ENCODE measurements at regions not wholly inside any gene's neighbourhood (a gene's known extent, or its start where the extent isn't known, plus 50 kb on each side); places are given as distances from the start of the nearest gene placed in this dataset.

GRCh38 chr3:106048946-106049481, 180.2 kb upstream of the CBLB start (continued):
- TF ChIP-seq CTCF (conservative IDR thresholded peaks at IDR 0.05; ENCODE audit: low read depth in 2 of 2), result no peak
- no peak for TF ChIP-seq POLR2AphosphoS5 (IDR thresholded peaks at IDR 0.05; ENCODE audit: low read depth)
- TF ChIP-seq EZH2phosphoT487 (IDR thresholded peaks at IDR 0.05; ENCODE audit: unreplicated experiment), result no peak
- no peak for TF ChIP-seq ZNF331 (CRISPR knock-in tag; IDR thresholded peaks at IDR 0.05; ENCODE audit: low read depth)
- no peak for TF ChIP-seq ZNF462 (CRISPR knock-in tag; IDR thresholded peaks at IDR 0.05)

GRCh38 chr3:106049821-106050220, 181.0 kb upstream of the CBLB start:
- no peaks in the 10 kb centered on the region for H4K20me1 ChIP-seq (replicated peaks; ENCODE audit: insufficient read depth)
- Mint-ChIP-seq H3K4me3 (no peak overlapping the region), H3K4me1 (no peaks in the 10 kb centered on the region), H3K36me3 (ENCODE audit: low read depth) (no peaks in the 10 kb centered on the region), H3K27me3 (ENCODE audit: insufficient read depth, low read depth, poor library complexity) (no peaks in the 10 kb centered on the region), H3K9me3 (no peaks in the 10 kb centered on the region), H3K27ac (no peak overlapping the region)
- H3K4me1 ChIP-seq (ENCODE audit: insufficient read depth), result no peaks in the 10 kb centered on the region
- H3K9me2 ChIP-seq (ENCODE audit: insufficient read depth), result no peaks in the 10 kb centered on the region; the same call in 1 of the 2 replicates
- H3K79me2 ChIP-seq (replicated peaks; ENCODE audit: insufficient read depth), result no peaks in the 10 kb centered on the region
- no peaks in the 10 kb centered on the region for H3K27me3 ChIP-seq (ENCODE audit: insufficient read depth)
- no peak overlapping the region for H2AFZ ChIP-seq
- H3K36me3 ChIP-seq (ENCODE audit: insufficient read depth), result no peaks in the 10 kb centered on the region
- no peak for DNase-seq (ENCODE audit: low spot score)
- no peak overlapping the region for H3K27ac ChIP-seq (ENCODE audit: low read depth)
- H3K4me2 ChIP-seq, result no peak overlapping the region
- no peak for ATAC-seq
- no peaks in the 10 kb centered on the region for H3F3A ChIP-seq (replicated peaks; ENCODE audit: low read depth)
- no peak overlapping the region for H3K4me3 ChIP-seq
- TF ChIP-seq POLR2AphosphoS5 (IDR thresholded peaks at IDR 0.05; ENCODE audit: low read depth) (no peak), EZH2phosphoT487 (IDR thresholded peaks at IDR 0.05; ENCODE audit: unreplicated experiment) (no peak), CTCF (conservative IDR thresholded peaks at IDR 0.05; ENCODE audit: low read depth in 2 of 2) (no peak), ZNF331 (CRISPR knock-in tag; IDR thresholded peaks at IDR 0.05; ENCODE audit: low read depth) (no peak), STAT1 (IDR thresholded peaks at IDR 0.05; ENCODE audit: unreplicated experiment) (no peak)

Data from GM23338 (cell line).